ENCODE measurements at regions not wholly inside any gene's neighbourhood (a gene's known extent, or its start where the extent isn't known, plus 50 kb on each side); places are given as distances from the start of the nearest gene placed in this dataset.

DNA sequence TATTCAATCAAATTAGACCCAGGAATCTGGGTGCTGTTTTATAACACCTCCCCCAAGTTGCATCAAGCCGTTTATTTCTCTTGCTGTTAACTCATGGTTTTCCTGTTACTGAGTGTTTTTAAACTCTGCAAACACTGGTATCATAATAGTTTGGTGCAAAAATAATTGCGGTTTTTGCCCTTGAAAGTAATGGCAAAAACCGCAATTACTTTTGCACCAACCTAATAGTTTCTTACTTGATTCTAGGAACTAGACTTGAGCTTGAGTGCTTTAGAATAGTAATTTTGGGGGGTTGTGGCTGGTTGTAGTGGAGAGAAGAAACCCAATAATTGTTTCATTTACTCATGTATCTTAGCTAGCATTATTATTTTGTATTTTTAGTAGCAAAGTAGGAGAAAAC, 156.6 kb downstream of the FHIP1A start:
- no peak for DNase-seq (ENCODE audit: extremely low spot score)
- POLR2A ChIA-PET, result no interaction called here
- TF ChIP-seq, protein P1, sequence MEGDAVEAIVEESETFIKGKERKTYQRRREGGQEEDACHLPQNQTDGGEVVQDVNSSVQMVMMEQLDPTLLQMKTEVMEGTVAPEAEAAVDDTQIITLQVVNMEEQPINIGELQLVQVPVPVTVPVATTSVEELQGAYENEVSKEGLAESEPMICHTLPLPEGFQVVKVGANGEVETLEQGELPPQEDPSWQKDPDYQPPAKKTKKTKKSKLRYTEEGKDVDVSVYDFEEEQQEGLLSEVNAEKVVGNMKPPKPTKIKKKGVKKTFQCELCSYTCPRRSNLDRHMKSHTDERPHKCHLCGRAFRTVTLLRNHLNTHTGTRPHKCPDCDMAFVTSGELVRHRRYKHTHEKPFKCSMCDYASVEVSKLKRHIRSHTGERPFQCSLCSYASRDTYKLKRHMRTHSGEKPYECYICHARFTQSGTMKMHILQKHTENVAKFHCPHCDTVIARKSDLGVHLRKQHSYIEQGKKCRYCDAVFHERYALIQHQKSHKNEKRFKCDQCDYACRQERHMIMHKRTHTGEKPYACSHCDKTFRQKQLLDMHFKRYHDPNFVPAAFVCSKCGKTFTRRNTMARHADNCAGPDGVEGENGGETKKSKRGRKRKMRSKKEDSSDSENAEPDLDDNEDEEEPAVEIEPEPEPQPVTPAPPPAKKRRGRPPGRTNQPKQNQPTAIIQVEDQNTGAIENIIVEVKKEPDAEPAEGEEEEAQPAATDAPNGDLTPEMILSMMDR (IDR thresholded peaks at IDR 0.05; ENCODE audit: control extremely low read depth, extremely low read depth, low read depth, missing control alignments), result no peak
- CTCF ChIA-PET, result interaction anchor here (1.0 to 2.6 kb wide), 2 partner anchors 12 to 25 kb away, joined by 3 to 8 read pairs; no protein-coding TSS in a partner anchor

DNA sequence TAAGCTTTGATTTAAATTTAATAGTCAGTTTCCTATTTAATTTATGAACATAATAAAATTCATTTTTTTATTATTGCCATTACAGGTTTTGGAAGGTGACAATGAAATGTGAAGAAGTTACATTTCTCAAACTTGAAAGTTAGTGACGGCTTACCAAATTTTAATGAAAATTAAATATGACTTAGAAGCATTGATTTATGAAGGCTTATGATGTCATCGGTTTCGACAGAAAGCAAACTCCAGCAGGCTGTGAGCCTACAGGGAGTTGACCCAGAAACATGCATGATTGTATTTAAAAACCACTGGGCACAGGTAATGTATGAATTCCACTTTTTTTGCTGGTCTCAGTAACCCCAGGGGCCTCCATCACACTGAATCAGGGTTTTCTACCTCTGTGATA, 157.1 kb downstream of the FHIP1A start:
- TF ChIP-seq, protein P1 (IDR thresholded peaks at IDR 0.05; ENCODE audit: control extremely low read depth, extremely low read depth, low read depth, missing control alignments), result no peak
- DNase-seq (ENCODE audit: extremely low spot score), result no peak
- ChIA-PET POLR2A (no interaction called here), CTCF (interaction anchor here (1.0 to 2.6 kb wide), 2 partner anchors 12 to 25 kb away, joined by 3 to 8 read pairs; no protein-coding TSS in a partner anchor)

DNA sequence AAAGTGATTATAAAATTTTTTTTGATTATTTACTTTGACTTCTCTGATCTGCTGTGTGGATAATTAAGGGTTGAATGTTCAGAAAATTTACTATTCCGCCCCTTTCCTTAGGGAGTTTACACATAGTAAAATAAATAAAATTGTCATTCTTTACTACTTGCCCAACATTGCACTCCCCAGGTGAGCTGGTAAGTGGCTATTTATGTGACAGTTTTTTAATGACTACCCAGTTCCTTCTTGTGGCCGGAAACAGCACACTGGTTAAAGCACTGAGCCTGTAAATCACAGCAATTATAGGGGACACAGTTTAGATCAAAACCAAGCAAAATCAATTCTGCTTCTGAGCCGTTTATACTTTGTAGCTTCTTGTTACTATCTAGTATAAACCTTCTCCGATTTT, 158.1 kb downstream of the FHIP1A start:
- TF ChIP-seq, protein P1 (IDR thresholded peaks at IDR 0.05; ENCODE audit: control extremely low read depth, extremely low read depth, low read depth, missing control alignments), result no peak
- ChIA-PET POLR2A (no interaction called here), CTCF (interaction anchor here (1.3 to 2.6 kb wide), 2 partner anchors 10 to 11 kb away, joined by 3 to 8 read pairs; no protein-coding TSS in a partner anchor)
- peak; percentile 22 for DNase-seq (ENCODE audit: extremely low spot score)

DNA sequence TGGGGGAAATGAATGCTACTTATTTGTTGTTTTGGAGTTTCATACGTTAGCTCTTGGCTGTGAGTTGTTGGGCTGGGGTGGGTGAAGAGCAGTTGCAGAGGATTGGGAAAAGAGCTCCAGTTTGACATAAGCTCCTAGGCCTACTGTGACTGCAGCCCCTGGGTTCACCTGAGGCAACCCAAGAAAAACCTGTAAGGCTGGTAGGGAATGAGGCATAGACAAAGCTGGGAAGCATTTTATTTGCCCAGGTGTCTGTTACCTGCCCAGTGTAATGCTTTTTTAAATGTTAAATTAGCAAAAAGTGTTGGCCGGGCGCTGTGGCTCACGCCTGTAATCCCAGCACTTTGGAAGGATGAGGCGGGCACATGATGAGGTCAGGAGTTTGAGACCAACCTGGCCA, 160.0 kb downstream of the FHIP1A start:
- ChIA-PET POLR2A (no interaction called here), CTCF (no interaction called here)
- DNase-seq (ENCODE audit: extremely low spot score), result no peak
- TF ChIP-seq, protein P1 (IDR thresholded peaks at IDR 0.05; ENCODE audit: control extremely low read depth, extremely low read depth, low read depth, missing control alignments), result no peak

DNA sequence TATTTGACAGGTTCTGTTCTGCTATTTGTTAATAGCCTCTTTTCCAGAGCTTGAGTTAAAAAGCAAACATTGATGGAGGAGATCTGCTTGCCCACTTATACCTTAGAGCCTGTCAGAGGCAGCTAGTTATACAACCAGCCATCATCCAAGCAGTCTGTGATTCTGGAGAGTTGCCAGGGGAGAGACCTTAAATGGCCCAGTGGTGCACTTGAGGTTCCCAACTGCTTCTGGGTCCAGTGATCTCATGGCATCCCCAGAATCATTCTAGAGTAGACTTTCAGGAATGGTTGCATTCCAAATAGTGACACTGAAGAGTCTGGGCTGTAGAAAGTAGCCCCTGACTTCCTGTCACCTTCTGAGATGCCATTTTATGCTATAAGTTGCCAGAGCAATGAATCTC, 160.7 kb downstream of the FHIP1A start:
- CTCF ChIA-PET, result no interaction called here
- TF ChIP-seq, protein P1 (IDR thresholded peaks at IDR 0.05; ENCODE audit: control extremely low read depth, extremely low read depth, low read depth, missing control alignments), result no peak
- no peak for DNase-seq (ENCODE audit: extremely low spot score)
- POLR2A ChIA-PET, result no interaction called here

DNA sequence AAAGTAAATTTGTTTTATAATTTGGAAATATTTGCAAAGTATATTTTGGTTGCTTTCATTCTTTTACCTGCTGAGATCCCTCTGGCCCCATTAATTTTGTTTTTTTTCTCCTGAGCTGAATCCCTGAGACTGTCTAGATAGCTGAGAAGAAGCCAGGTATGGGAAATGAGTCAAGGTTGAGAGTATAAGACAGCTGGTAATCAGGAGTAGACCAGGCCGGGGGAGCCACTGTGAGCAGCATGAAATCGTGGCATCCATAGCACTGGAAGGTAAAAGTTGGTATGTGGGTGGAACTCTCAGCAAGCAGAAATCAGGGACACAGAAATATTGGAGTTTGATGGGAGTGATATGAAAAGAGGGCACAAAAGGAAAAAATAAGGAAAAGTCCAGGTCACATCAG, 164.5 kb downstream of the FHIP1A start:
- DNase-seq (ENCODE audit: extremely low spot score), result no peak
- POLR2A ChIA-PET, result no interaction called here
- TF ChIP-seq, protein P1 (IDR thresholded peaks at IDR 0.05; ENCODE audit: control extremely low read depth, extremely low read depth, low read depth, missing control alignments), result no peak
- CTCF ChIA-PET, result interaction anchor here (1.6 kb wide), 1 partner anchor 33 kb away, joined by 3 read pairs; no protein-coding TSS in a partner anchor
